ENCODE measurements at regions not wholly inside any gene's neighbourhood (a gene's known extent, or its start where the extent isn't known, plus 50 kb on each side); places are given as distances from the start of the nearest gene placed in this dataset.

DNA sequence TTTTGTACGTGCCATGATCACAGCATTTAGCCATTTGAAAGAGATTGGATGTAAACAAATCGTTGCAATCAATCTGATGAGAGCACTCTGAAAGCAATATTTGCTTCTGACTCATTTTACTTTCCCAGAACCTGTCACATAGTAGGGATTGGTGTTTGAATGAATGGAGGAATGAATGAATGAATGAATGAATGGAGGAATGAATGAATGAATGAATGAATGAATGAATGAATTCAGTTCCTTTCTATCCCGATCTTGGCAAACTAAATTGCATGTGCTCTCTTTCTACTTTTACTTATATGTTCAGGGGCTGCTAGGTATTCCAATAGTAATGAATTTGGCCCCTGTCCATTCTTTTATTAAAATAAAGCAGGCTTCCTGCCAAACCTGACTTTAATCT lies 1091.7 kb upstream of the CELF2 start:
- Histone ChIP-seq H3K4me3 (no peak overlapping the region), H4K20me1 (ENCODE audit: insufficient read depth) (no peaks in the 10 kb centered on the region), H3K79me2 (ENCODE audit: low read depth) (no peaks in the 10 kb centered on the region), H2AFZ (no peak overlapping the region), H3K9me3 (ENCODE audit: insufficient read depth, low read depth) (no peaks in the 10 kb centered on the region), H3K4me1 (replicated peaks; ENCODE audit: insufficient read depth) (no peaks in the 10 kb centered on the region), H3K4me2 (no peak overlapping the region), H3K27ac (no peak overlapping the region), H3K9me2 (ENCODE audit: insufficient read depth) (no peaks in the 10 kb centered on the region), H3F3A (ENCODE audit: insufficient read depth, low read depth) (no peaks in the 10 kb centered on the region), H3K36me3 (ENCODE audit: low read depth) (no peaks in the 10 kb centered on the region), H3K27me3 (ENCODE audit: insufficient read depth, low read depth) (no peaks in the 10 kb centered on the region)
- BruUV-seq (replicated peaks) = no TSS peak
- CTCF ChIA-PET = no interaction called here
- no peak for DNase-seq
- POLR2A ChIA-PET (ENCODE audit: unreplicated experiment) = no interaction called here
- intact Hi-C loops (cut with micrococcal nuclease; ENCODE audit: unreplicated experiment) = no loop called here
- TF ChIP-seq EZH2 (IDR thresholded peaks at IDR 0.05; ENCODE audit: low read depth) = no peak
- TF ChIP-seq, protein P1, sequence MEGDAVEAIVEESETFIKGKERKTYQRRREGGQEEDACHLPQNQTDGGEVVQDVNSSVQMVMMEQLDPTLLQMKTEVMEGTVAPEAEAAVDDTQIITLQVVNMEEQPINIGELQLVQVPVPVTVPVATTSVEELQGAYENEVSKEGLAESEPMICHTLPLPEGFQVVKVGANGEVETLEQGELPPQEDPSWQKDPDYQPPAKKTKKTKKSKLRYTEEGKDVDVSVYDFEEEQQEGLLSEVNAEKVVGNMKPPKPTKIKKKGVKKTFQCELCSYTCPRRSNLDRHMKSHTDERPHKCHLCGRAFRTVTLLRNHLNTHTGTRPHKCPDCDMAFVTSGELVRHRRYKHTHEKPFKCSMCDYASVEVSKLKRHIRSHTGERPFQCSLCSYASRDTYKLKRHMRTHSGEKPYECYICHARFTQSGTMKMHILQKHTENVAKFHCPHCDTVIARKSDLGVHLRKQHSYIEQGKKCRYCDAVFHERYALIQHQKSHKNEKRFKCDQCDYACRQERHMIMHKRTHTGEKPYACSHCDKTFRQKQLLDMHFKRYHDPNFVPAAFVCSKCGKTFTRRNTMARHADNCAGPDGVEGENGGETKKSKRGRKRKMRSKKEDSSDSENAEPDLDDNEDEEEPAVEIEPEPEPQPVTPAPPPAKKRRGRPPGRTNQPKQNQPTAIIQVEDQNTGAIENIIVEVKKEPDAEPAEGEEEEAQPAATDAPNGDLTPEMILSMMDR (conservative IDR thresholded peaks at IDR 0.05) = no peak

GRCh38 chr10:9926881-9927280 lies 1090.8 kb upstream of the CELF2 start:
- Histone ChIP-seq H3K79me2 (ENCODE audit: low read depth) (no peaks in the 10 kb centered on the region), H3K36me3 (ENCODE audit: low read depth) (no peaks in the 10 kb centered on the region), H3K4me3 (no peak overlapping the region), H3K27ac (no peak overlapping the region), H3K4me1 (replicated peaks; ENCODE audit: insufficient read depth) (no peaks in the 10 kb centered on the region), H3K4me2 (no peak overlapping the region), H4K20me1 (ENCODE audit: insufficient read depth) (no peaks in the 10 kb centered on the region), H2AFZ (no peak overlapping the region), H3F3A (ENCODE audit: insufficient read depth, low read depth) (no peaks in the 10 kb centered on the region), H3K27me3 (ENCODE audit: insufficient read depth, low read depth) (no peaks in the 10 kb centered on the region), H3K9me3 (ENCODE audit: insufficient read depth, low read depth) (no peaks in the 10 kb centered on the region), H3K9me2 (ENCODE audit: insufficient read depth) (no peaks in the 10 kb centered on the region)
- CTCF ChIA-PET = no interaction called here
- DNase-seq = no peak
- BruUV-seq (replicated peaks) = no TSS peak
- no peak for TF ChIP-seq EZH2 (IDR thresholded peaks at IDR 0.05; ENCODE audit: low read depth)
- TF ChIP-seq, protein P1 (conservative IDR thresholded peaks at IDR 0.05) = no peak
- POLR2A ChIA-PET (ENCODE audit: unreplicated experiment) = no interaction called here
- intact Hi-C loops (cut with micrococcal nuclease; ENCODE audit: unreplicated experiment) = no loop called here

DNA sequence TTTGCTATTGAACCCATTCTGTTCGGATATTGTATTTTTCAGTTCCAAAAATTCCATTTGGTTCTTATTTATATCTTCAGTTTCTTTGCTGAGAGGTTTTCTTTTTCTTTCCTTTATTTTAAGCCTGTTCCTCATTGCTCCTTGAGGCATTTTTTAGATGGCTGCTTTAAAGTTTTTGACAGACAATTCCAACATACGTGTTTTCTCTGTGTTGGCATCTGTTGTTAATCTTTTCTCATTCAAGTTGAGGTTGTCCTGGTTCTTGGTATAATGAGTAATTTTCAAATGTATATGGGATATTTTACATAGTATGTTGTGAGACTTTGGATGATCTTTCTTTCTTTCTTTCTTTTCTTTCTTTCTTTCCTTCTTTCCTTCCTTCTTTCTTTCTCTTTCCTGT lies 1078.0 kb upstream of the CELF2 start:
- CTCF ChIA-PET = no interaction called here
- Histone ChIP-seq H3K4me3 (no peak overlapping the region), H4K20me1 (ENCODE audit: insufficient read depth) (no peaks in the 10 kb centered on the region), H3F3A (ENCODE audit: insufficient read depth, low read depth) (no peaks in the 10 kb centered on the region), H3K27me3 (ENCODE audit: insufficient read depth, low read depth) (no peaks in the 10 kb centered on the region), H3K9me2 (ENCODE audit: insufficient read depth) (no peaks in the 10 kb centered on the region), H3K4me2 (no peak overlapping the region), H3K4me1 (replicated peaks; ENCODE audit: insufficient read depth) (no peaks in the 10 kb centered on the region), H2AFZ (no peak overlapping the region), H3K9me3 (ENCODE audit: insufficient read depth, low read depth) (no peaks in the 10 kb centered on the region), H3K36me3 (ENCODE audit: low read depth) (no peaks in the 10 kb centered on the region), H3K27ac (no peak overlapping the region), H3K79me2 (ENCODE audit: low read depth) (no peaks in the 10 kb centered on the region)
- BruUV-seq (replicated peaks) = no TSS peak
- intact Hi-C loops (cut with micrococcal nuclease; ENCODE audit: unreplicated experiment) = no loop called here
- TF ChIP-seq, protein P1 (conservative IDR thresholded peaks at IDR 0.05) = no peak
- no peak for TF ChIP-seq EZH2 (IDR thresholded peaks at IDR 0.05; ENCODE audit: low read depth)
- POLR2A ChIA-PET (ENCODE audit: unreplicated experiment) = no interaction called here
- no peak for DNase-seq
